Skeletal muscle satellite cell (primary cell): ENCODE measurements at regions not wholly inside any gene's neighbourhood (a gene's known extent, or its start where the extent isn't known, plus 50 kb on each side); places are given as distances from the start of the nearest gene placed in this dataset.
"Not testable (repeated sequence)": the region's sequence is repeated elsewhere in the genome, so short reads cannot be mapped to it uniquely, and the experiment has no call there.

ENCODE experiments used
- H3K27me3 ChIP-seq: 2 replicates; pipeline ENCODE4 v1.7.0; 2013; ENCODE audit warnings: low read length; ENCODE audit not compliant: control insufficient read depth, insufficient read depth
- H3K36me3 ChIP-seq: 2 replicates; pipeline ENCODE4 v1.7.0; 2013; ENCODE audit warnings: mild to moderate bottlenecking, control low read depth, low read length; ENCODE audit not compliant: insufficient read depth
- H3K4me1 ChIP-seq: 2 replicates; pipeline ENCODE4 v1.7.0; 2013; ENCODE audit warnings: low read length; ENCODE audit not compliant: control insufficient read depth, insufficient read depth
- H3K4me2 ChIP-seq: 2 replicates; pipeline ENCODE4 v1.7.0; 2013; ENCODE audit warnings: mild to moderate bottlenecking, low read length
- H3K4me3 ChIP-seq: 2 replicates; pipeline ENCODE4 v1.7.0; 2013; ENCODE audit warnings: low read length
- H3K9ac ChIP-seq: 2 replicates; pipeline ENCODE4 v1.7.0; 2013; ENCODE audit warnings: mild to moderate bottlenecking, low read depth, low read length, moderate library complexity
- H3K9me3 ChIP-seq: replicated peaks from 2 replicates; pipeline ENCODE4 v1.7.0; 2013; ENCODE audit warnings: mild to moderate bottlenecking, control low read depth, low read length

DNA sequence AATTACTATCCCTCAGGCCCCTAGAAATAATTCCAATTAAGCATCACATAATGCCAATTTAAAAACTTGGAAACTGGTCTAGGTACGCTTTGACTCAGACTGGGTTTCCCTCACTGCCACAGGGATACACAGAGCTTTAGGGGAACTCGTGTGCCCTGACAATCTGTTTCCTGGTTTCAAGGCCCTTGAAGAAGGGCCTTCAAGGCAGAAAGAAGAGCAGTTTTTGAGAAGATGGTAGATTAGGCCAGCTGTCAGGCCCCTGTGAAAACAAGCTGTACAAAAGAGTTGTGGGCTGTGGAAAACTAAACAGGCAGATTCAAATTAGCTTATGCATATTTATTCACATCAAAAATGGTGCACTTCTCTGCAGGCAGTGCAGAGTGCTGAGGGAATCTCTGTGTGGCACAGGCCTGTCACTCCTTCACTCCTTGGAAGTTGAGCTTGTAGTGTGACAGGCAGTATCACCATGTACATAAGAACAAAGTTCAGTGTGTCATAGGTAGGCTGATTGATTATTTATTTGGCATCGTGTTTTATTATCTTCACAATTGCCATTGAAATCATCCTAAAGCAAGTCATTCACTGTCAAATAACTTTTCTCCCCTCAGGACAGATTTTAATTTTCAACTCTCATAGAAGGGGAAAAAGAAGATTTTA lies 614.4 kb upstream of the GYPC start:
- Histone ChIP-seq H3K9me3 (no peaks in the 10 kb centered on the region), H3K4me1 (no peaks in the 10 kb centered on the region), H3K4me2 (no peak overlapping the region), H3K4me3 (no peak overlapping the region), H3K9ac (no peak overlapping the region), H3K36me3 (no peaks in the 10 kb centered on the region), H3K27me3 (no peaks in the 10 kb centered on the region)

DNA sequence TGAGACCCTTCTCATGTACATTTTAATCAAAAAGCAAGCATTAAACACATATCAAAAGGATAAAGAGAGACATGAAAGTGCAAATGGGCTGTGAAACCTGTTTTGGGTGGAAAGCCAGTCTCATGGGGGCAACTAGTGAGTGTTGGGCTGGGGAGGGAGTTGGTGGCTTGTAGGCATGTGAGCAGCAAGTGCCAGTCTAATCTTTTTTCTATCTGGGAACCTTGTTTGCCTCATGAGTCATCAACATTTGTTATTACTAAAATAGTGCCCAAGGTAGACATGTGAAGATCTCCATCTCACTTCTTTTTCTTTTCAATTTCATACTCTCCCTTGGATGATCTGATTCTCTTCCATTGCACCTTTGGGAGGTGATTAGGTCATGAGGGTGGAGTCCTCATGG lies 613.9 kb upstream of the GYPC start:
- Histone ChIP-seq H3K4me3 (no peak overlapping the region), H3K9ac (no peak overlapping the region), H3K4me2 (no peak overlapping the region), H3K4me1 (no peaks in the 10 kb centered on the region), H3K36me3 (no peaks in the 10 kb centered on the region), H3K27me3 (no peaks in the 10 kb centered on the region), H3K9me3 (no peaks in the 10 kb centered on the region)

DNA sequence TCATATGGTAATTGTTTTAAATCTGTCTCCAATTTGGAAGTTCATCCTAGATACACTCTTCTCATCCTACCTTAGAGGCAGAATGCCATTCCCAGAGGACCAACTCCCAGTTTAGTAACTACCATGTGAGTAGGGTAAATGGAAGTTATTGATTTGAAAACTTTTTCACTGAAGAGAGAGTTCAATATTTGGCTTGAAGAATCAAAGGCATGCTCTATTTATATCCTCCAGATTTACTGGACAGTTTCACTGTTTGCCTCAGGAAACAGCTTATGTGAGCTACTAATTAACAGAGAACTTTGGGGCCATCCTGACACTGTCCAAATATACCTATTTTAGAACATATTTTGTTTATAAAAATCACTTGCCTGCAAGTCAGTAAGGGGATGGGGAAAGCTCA lies 607.2 kb upstream of the GYPC start:
- no peaks in the 10 kb centered on the region for H3K4me1 ChIP-seq
- H3K27me3 ChIP-seq = no peaks in the 10 kb centered on the region
- H3K36me3 ChIP-seq = no peaks in the 10 kb centered on the region
- no peak overlapping the region for H3K4me3 ChIP-seq
- no peak overlapping the region for H3K9ac ChIP-seq
- peaks cover 3% of the 10 kb centered on the region for H3K9me3 ChIP-seq
- no peak overlapping the region for H3K4me2 ChIP-seq

DNA sequence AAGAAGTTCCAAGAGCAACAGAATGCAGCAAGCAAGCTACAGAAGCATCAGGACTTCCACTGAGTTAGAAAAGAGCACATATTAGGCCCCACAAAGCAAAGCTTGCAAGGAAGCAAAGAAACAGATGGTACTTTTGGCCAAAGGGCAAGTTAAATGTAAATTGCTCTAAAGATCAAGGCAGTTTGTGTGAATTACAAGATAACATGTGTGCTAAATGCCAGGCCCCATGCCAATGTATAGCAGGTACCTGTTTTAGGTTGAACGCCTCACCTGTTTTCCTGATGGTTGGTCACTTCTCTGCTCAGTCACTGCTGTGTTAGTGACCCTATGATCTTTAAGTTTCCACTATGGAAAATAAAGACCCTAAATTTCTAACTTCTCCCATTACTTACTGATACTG lies 606.5 kb upstream of the GYPC start:
- no peak overlapping the region for H3K9ac ChIP-seq
- H3K36me3 ChIP-seq = no peaks in the 10 kb centered on the region
- H3K4me3 ChIP-seq = no peak overlapping the region
- no peaks in the 10 kb centered on the region for H3K4me1 ChIP-seq
- H3K4me2 ChIP-seq = no peak overlapping the region
- H3K27me3 ChIP-seq = no peaks in the 10 kb centered on the region
- peaks cover 3% of the 10 kb centered on the region for H3K9me3 ChIP-seq

DNA sequence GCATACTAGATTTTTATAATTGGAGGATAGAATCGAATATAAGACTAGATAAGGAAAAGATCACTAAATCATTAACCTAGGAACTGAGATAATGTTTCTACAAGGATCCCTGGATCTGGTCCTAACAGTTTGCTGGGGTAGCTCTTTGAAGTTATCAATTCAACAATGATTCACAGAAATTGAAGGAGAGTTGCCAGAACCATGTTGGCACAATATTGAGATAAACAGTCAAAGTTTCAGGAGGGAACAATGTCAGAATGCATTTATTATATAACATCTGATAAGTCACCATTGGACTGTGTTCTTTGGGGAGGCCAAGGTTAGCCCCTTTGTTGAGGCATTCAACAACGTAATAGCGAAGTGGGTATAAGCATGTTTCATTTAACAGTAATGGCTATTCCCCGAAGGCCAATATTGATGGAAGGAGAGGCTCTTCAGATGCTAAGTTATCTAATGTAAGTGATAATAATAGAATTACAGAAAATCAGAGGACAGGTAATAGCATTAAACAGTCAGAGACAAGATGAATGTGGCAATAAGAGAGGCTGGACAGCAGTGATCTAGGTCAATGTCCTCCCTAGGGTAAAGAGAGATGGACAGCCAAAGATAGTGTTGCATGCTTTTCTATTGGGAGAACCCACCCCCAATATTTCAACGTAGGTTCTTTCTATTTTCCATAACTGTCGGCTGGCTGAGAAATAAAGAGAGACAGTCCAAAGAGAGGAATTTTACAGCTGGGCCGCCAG lies 604.8 kb upstream of the GYPC start:
- Histone ChIP-seq H3K27me3 (no peaks in the 10 kb centered on the region), H3K4me1 (no peaks in the 10 kb centered on the region), H3K9ac (no peak overlapping the region), H3K9me3 (peaks cover 3% of the 10 kb centered on the region), H3K4me3 (no peak overlapping the region), H3K4me2 (no peak overlapping the region), H3K36me3 (no peaks in the 10 kb centered on the region)

DNA sequence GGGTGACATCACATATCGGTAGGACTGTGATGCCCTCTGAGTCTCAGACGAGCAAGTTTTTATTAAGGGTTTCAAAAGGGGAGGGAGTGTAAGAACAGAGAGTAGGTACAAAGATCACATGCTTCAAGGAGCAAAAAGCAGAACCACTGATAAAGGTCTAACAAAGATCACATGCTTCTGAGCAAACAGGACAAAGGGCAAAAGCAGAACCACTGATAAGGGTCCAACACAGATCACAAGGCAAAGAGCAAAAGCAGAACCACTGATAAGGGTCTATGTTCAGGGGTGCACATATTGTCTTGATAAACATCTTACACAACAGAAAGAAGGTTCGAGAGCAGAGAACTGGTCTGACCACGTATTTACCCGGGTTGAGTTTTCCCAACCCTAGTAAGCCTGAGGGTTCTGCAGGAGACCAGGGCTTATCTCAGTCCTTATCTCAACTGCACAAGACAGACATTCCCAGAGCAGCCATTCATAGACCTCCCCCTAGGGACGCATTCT lies 604.2 kb upstream of the GYPC start:
- H3K36me3 ChIP-seq, H3K9ac ChIP-seq, H3K4me3 ChIP-seq, H3K4me1 ChIP-seq, H3K27me3 ChIP-seq, H3K9me3 ChIP-seq, H3K4me2 ChIP-seq: not testable (repeated sequence)

DNA sequence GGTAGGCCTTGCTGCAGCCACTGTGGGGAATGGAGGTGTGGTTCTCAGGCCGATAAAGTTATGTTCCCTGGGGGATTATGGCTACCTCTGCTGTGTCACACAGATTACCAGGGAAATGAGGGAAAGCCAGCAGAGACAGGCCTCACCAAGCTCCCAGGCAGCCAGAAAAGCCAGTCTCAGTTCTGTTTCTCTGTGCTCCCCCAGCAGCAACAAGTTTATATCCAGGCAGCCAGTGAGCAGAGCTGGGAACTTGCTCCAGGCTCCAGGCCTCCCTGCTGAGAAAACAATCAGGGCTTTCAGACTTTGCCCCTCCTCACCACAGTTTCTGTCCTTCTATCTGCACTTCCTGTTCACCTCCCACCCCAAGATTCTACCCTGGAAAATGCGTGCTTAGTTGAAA lies 596.6 kb upstream of the GYPC start:
- H3K27me3 ChIP-seq = no peaks in the 10 kb centered on the region
- no peaks in the 10 kb centered on the region for H3K4me1 ChIP-seq
- no peak overlapping the region for H3K4me3 ChIP-seq

DNA sequence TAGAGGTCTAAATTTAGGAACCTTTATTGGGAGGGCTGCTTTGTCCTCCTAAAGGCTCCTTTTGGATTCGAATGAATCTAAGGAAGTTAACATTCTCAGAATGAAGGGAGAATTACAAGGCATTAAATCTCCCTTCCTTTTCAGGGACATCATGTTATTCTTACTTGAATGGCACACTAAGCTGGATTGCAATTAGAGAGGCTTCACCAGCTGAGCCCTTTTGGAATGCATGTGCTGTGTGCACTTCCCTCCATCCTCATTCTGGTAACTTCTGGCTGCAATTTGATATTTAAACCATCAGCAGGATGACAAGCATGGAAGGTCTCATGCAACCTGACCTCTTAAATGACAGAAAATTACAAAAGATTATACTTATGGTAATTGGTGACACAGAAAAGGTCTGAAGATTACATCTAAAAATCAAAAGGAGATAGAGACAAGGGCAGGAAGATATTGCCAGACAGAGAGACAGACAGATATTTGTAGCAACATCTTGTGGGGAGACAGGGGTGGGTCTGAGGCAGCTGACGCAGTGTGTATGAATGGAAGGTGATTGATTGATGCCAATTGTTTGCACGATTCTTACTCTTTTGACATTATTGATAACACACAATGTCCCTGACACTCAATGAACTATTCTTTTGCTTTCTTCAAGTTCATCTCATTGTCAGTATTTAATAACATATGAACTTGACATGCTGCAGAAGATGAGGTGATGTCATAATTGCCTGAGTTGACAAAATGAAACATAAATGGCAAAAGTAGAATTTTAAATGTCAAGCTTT lies 570.8 kb upstream of the GYPC start:
- no peaks in the 10 kb centered on the region for H3K27me3 ChIP-seq
- H3K9ac ChIP-seq = no peak overlapping the region
- no peak overlapping the region for H3K4me2 ChIP-seq
- H3K4me1 ChIP-seq = no peaks in the 10 kb centered on the region
- H3K36me3 ChIP-seq = no peaks in the 10 kb centered on the region
- no peak overlapping the region for H3K4me3 ChIP-seq
- H3K9me3 ChIP-seq = peaks cover 5% of the 10 kb centered on the region

More for the DNA sequence above, 596.6 kb upstream of the GYPC start:
- peaks cover 11% of the 10 kb centered on the region for H3K9me3 ChIP-seq
- H3K4me2 ChIP-seq = no peak overlapping the region
- no peak overlapping the region for H3K9ac ChIP-seq
- H3K36me3 ChIP-seq = no peaks in the 10 kb centered on the region

DNA sequence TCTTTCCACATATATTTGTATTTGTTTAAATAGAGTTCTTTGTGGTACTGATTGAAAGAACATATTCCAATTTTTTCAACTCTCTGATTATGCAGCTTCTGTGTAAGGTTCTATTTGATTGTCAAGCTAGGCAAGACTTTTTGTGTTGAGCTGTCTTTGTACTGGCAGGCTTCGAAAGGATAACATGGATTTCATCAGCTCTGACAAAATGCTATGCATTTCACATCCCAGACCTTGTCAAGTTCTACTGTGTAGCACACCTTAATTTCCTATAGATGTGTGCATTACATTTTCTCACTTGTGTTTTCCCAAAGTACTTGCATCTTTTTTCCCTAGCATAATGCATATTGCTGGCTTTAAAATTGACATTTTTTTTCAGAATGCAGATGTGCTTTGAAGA lies 555.0 kb upstream of the GYPC start:
- H3K4me3 ChIP-seq = no peak overlapping the region
- H3K9me3 ChIP-seq = no peaks in the 10 kb centered on the region
- no peak overlapping the region for H3K4me2 ChIP-seq
- H3K27me3 ChIP-seq = no peaks in the 10 kb centered on the region
- H3K9ac ChIP-seq = no peak overlapping the region
- H3K36me3 ChIP-seq = no peaks in the 10 kb centered on the region
- H3K4me1 ChIP-seq = no peaks in the 10 kb centered on the region

DNA sequence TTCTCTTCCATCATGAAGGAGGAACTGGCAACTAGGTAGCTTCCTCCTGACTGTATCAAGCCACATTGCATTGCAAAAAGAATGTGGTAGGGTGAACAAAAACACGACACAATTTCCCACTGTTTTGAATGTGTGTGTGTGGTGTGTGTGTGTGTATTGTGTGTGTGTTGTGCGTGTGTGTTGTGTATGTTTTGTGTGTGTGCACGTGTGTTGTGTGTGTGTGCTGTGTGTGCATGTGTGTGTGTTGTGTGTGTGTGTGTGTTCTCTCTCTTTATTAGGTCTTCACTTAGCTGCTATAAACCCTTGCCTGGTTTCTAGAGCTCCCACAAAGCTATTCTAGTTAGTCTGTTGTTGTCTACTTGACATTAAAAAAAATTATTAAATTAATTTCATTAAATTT lies 550.0 kb upstream of the GYPC start:
- no peaks in the 10 kb centered on the region for H3K4me1 ChIP-seq
- no peak overlapping the region for H3K9ac ChIP-seq
- H3K9me3 ChIP-seq = no peaks in the 10 kb centered on the region
- H3K4me2 ChIP-seq = no peak overlapping the region
- H3K27me3 ChIP-seq = no peaks in the 10 kb centered on the region
- H3K36me3 ChIP-seq = no peaks in the 10 kb centered on the region
- no peak overlapping the region for H3K4me3 ChIP-seq

DNA sequence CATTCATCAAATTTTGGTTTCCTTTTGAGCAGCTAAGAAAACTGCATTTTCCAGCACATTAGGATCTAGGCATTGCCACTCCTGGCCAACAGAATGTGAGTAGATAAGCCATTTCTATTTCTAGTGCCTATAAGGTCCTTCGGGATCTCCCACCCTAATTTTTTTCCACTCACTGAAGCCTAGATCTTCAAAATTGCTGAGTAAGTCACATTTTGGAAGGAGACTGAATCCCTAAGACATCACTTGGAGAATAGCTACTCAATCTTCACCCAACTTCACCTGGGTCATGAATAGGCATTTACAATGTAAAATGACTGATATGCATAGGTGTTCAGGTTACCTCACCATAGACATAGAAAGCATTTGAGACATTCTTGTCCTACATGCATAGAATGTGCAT lies 548.1 kb upstream of the GYPC start:
- no peak overlapping the region for H3K4me2 ChIP-seq
- H3K4me3 ChIP-seq = no peak overlapping the region
- no peak overlapping the region for H3K9ac ChIP-seq
- no peaks in the 10 kb centered on the region for H3K4me1 ChIP-seq
- no peaks in the 10 kb centered on the region for H3K9me3 ChIP-seq
- no peaks in the 10 kb centered on the region for H3K36me3 ChIP-seq
- no peaks in the 10 kb centered on the region for H3K27me3 ChIP-seq
